ENCODE measurements at regions not wholly inside any gene's neighbourhood (a gene's known extent, or its start where the extent isn't known, plus 50 kb on each side); places are given as distances from the start of the nearest gene placed in this dataset.
"Not testable (repeated sequence)": the region's sequence is repeated elsewhere in the genome, so short reads cannot be mapped to it uniquely, and the experiment has no call there.

DNA sequence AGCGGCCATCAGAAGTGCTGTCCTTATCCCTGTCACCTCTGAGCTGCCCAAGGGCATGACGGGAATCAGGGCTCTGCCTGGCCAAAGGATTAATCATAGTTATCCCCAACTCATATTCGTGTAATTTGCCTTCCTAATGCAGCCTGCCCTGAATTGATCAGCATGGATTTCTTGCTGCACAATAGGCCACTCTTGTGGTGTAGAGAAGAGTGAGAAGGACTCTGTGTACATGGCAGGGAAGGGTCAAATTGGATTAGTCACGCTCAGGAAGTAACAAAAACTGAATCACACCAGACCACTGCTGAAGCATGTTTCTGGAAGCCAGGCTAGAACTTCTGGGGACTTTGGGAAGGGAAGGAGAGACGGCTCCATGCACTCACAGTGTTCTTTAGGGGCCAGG, 227.0 kb downstream of the BUB3 start:
- DNase-seq, result no peak

DNA sequence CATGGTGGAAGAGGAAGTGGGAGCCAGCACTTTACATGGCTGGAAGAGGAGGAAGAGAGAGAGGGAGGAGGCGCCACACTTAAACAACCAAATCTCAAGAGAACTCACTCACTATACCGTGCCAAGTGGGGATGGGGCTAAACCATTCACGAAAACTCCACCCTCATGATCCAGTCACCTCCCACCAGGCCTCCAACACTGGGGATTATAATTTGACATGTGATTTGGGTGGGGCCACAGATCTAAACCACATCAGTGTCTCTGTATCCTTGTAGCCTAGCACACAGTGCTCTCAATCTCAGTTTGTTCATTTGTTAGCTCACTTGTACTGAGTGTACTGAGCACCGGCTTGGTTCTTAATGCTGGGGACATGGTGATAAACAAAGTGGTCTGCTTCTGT, 228.3 kb downstream of the BUB3 start:
- no peak for DNase-seq

DNA sequence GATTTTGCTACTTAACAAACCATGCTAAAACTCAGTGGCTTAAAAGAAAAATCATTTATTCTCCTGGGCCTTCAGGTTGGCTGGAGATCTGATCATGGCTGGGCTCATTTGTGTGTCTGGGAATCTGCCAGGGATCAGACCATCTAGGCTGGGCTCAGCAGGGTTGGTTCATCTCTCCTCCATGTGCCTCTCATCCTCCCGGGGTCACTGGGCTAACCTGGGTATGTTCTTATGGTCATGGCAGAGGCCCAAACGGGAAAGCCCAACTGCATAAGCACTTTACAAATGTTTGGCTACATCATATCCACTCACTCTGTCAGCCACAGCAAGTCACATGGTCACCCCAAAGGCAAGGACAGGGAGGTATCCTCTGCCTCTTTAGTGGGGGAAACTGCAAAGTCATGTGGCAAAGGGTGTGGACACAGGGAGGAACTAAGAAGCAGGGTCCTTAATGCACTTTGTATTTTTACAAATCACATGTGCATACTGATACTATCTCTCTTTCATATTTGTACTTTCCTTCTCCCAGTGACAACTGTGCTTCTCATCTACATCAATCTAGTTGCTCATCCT, 231.4 kb downstream of the BUB3 start:
- no peak for DNase-seq

- DNase-seq, result no peak
These were observed 235.3 kb downstream of the BUB3 start for GRCh38 chr10:123389520-123389919.

DNA sequence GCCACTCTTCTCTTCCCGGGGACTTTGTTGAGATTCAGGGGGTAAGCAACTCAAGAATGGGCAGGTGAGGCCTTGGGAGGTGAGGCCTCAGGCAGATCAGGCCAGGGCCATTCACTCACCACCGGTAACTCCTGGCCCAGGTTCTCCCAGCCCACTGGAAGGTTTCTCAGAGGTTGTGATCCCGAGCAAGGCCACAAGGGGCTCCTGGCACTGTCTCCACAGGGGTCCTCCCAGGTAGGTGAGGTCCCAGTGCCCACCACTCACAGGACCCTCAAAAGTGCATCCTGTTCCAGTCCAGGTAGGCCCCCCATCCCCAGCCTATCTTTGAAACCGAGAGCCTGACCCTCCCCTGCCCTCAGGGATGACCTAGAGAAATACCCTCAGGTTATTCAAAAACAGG, 236.1 kb downstream of the BUB3 start:
- DNase-seq, result no peak

DNA sequence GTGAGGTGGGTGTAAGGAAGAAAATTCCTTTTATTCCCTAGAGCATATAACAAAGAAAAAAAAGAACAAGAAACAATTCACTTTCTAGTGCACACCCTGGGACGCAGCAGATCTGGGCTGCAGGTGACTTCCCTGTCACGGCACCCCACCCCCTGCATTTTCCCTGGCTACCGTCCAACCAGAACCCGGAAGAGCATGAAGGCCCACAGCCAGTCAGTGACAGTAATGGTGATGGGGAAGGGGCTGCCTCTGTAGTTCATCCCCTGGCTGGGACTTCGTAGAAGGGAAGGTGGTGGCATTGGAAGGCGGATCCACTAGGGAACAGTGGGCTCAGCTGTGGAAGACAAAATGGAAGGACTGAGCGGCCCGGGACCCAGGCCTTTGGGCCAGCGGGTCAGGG, 236.7 kb downstream of the BUB3 start:
- DNase-seq, result no peak

DNA sequence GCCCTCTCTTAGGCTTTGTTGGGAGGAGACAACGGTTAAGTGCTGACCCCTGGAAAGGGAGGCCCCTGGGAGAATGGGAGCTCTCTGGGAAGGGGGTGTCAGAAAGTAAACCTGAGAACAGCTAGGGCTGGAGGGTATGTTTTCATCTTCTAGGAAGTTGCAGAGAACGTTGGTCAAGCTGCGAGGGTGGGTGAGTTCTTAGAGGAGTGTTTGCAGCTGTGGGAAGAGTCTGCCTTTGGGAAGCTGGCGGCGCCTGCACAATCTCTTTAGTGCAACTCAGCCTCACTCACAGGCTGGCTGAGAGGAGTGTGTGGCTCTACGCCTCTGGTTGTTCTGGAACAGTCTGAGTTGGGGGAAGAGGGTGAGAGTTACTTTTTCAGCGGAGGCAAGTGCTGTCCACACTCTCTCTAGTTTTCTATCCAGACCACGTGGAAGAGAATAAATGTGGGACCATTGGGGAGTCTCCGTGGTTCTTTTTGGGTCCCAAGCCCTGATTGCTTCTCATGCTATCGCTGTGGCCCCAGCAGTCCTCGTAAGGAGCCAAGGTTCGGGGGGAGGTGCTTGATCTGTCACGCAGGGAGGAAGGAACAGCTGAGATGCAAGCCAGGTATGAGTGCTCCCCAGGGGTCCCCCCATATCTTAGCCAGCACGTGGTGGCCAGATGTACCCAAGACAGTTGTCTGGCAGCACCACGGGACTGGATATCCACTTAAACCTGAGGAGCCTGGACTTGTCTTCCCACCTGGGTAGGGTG, 237.2 kb downstream of the BUB3 start:
- no peak for DNase-seq

DNA sequence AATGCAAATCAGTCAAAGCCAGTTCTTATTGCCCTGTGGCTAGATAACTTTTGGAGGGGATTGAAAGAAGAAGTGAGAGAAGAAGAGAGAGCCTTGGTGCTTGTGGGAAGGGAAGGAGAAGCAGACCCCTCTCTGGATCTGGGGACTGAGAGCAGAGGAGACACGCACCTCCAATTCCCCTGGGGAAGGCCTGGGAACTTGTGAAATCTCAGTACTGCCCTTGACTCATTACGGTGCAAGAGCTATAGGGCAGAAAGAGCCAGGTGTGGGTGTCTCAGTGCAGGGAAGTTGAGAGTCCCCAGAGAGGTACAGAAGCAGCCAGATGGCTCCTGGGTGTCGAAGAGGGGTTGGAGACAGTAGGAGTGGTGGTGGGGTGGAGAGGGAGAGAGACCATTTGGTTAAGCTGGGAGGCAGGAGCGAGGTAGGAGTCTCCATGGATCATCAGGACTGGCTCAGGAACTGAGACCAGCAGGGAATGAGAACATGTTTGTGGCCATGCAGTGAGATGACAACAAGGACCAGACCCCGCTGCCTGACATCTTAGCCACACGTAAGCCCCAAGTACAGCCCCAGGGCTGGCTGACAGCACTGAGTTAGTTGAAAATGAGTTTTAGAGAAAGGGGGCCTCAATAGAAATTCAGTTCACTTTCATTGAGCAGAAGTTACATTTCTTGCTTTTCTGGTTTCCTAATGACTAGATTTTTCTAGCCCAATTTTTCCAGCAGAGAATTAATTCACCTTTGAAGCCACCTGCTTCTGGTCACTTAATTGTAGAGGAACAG, 238.2 kb downstream of the BUB3 start:
- DNase-seq, result no peak

- no peak for DNase-seq
These were observed 239.0 kb downstream of the BUB3 start for GRCh38 chr10:123393170-123393569.

GRCh38 chr10:123394382-123394781, 240.2 kb downstream of the BUB3 start:
- no peak for DNase-seq

DNA sequence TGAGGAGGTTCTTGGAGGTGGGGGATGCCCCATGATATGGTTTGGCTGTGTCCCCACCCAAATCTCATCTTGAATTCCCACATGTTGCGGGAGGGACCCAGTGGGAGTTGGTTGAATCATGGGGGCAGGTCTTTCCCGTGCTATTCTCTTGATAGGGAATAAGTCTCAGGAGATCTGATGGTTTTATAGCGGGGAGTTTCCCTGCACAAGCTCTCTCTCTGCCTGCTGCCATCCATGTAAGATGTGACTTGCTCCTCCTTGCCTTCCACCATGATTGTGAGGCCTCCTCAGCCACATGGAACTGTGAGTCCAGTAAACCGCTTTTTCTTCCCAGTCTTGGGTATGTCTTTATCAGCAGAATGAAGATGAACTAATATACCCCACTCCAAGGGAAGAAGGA, 241.0 kb downstream of the BUB3 start:
- not testable (repeated sequence) for DNase-seq

DNA sequence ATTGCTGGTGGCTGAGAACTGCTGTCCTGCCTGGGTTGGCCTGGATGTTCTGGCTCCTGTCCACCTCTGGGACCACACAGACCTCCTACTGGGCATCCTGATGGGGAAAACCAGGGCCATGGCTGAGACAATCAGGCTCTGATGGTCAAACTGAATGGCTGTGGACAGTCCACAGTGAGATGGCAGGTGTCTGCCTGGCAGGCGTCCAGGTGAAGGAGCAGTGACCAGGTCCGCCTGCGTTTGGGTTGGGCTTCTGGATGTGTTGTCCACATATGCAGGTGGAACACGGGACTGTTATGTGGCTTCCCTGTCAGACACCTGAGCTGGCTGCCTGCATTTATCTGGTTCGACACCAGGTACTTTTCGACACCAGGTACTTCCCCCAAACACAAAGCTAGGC, 241.7 kb downstream of the BUB3 start:
- no peak for DNase-seq

DNA sequence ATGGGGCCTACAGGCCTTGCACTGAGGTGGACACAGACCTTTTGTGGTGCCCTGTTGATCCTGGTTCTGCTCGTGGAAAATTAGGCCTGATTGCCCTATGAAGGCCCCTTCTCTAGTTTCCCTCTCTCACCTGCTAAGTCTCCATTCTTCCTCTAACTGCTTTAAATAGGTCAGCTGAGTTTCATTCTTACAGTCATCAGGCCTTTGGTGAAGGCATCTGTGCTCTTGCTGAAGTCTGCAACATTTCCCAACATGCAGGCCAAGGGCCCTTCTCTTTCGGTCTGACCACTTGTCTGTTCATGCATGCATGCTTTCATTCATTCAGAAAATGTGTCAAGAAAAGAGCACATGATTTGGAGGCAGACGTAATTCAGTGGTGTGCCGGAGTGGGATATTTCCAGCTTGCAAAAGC, 244.0 kb downstream of the BUB3 start:
- no peak for DNase-seq

GRCh38 chr10:123398756-123399155, 244.6 kb downstream of the BUB3 start:
- DNase-seq, result no peak

DNA sequence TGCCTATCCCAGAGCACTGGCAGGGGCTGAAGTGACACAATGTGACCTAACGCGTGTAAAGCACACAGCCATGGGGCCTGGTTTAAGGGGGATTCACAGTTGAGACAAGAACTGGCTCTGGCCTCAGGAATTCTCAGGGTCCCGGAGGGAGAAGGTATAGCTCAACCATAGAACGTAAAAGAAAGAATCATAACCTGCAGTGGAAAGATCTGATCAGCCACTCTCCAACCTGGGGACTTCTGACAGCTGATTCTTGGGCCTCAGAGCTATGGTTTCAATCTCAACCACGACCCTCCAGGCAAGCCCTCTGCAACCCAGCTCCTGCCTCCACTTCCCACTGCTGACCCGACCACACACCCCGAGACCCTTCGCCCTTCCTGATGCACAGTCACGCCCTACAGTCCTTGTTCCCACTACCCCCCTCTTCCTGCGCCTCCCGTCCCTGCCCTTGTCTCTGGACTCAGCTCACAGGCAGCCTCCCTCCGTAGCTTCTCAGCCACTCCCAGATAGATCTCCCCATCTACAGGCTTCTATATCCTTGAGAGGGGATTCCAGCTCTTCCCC, 245.2 kb downstream of the BUB3 start:
- DNase-seq, result no peak

- no peak for DNase-seq
These were observed 247.8 kb downstream of the BUB3 start for GRCh38 chr10:123402021-123402420.

GRCh38 chr10:123402656-123403055, 248.5 kb downstream of the BUB3 start:
- DNase-seq, result no peak

- no peak for DNase-seq
These were observed 250.2 kb downstream of the BUB3 start for GRCh38 chr10:123404357-123404756.

GRCh38 chr10:123408660-123409059, 254.5 kb downstream of the BUB3 start:
- no peak for DNase-seq

DNA sequence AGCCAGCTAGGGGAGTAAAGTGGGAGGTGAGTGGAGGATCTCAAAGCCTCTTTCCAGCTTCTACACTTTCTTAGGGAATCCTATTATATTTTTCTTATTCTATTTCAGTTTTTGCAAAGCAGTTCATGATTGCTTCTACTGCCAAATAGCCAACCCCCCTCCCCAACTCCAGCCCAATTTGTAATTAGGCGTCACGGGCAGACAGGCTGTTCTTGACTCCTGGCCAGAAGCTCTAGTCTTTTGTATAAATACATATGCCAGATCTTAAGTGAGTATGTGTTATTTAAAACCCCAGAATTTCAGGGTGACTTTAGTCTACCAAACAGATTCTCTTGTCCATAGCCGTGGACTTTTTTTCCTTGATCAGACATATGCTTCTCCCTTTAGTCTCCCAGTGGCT, 255.2 kb downstream of the BUB3 start:
- DNase-seq, result no peak

- DNase-seq, result no peak
These were observed 255.7 kb downstream of the BUB3 start for GRCh38 chr10:123409884-123410283.

DNA sequence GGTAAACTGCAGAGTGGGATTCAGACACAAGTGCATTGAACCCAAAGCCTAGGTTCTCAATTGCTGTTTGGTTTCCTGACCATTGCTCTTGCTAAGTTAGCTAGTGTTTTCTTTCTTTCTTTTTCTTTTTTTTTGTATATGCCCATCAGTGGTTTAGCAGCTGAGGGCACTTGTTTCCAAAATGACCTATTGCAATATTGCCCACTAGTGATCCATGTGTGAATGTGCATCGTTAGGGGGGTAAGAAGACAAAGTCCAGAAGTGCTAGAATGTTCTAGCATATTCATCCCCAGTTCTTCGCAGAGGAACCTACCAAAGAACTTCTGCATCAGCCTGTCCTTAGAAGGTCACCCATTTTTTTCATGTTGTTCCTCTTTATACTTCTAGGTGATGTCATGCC, 252.8 kb upstream of the GPR26 start:
- no peak for DNase-seq

GRCh38 chr10:123415523-123415922, 250.6 kb upstream of the GPR26 start:
- DNase-seq, result no peak

DNA sequence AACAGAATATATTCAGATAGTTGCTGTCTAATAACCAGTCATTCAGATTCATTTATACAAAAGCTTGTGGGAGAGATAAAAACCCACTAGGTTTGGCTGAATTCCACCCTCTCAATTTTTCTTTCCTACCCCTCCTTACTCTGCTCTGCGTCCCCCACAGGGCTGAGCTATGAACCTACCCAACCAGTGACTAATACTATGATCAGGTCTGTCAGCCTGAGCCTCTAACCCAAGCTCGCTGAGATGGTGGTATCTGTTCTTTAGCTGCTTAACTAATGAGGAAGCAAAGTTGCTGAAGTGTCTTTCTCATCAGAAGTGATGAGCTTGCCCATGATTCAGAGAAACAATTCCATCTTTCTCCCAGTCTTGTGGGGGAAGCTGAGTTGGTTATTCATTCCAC, 248.7 kb upstream of the GPR26 start:
- no peak for DNase-seq
